NB4 (cell line): ENCODE measurements at regions not wholly inside any gene's neighbourhood (a gene's known extent, or its start where the extent isn't known, plus 50 kb on each side); places are given as distances from the start of the nearest gene placed in this dataset.

Source experiments
- MYC ChIP-seq: IDR thresholded peaks from 2 replicates; pipeline ENCODE4 v1.6.1; 2011; ENCODE audit warnings: low read depth, low read length
- POLR2A ChIP-seq: IDR thresholded peaks from 2 replicates; pipeline ENCODE4 v1.6.1; 2011; ENCODE audit warnings: mild to moderate bottlenecking; ENCODE audit not compliant: insufficient read length; ENCODE audit errors: extremely low read depth
- TF ChIP-seq, protein P1 (sequence below): IDR thresholded peaks from one replicate; pipeline ENCODE4 v1.5.1; 2012; ENCODE audit warnings: low read depth, low read length
- TF ChIP-seq, protein P2 (sequence below): IDR thresholded peaks from 2 replicates; pipeline ENCODE4 v1.6.1; 2011; ENCODE audit warnings: low read depth, low read length

DNA sequence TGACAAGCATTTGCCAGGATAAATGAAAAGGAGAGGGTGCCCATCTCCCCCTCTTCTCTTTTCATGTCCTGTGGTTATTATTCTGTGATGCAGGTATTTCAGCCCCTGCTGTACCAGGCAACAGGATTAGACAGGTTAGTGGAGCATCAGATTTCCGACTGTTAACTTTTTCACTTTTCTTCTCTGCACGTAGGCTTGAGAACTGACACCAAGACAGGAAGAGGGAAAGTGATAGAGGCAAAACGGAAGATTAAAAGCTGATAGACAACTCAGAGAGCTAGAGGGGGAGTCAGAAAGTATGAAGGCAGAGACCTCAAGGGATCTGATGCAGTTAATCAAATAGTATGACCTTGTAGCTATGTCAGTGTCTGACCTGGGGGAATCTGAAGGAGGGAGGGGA lies 132.8 kb downstream of the SOX9 start:
- TF ChIP-seq, protein P1, sequence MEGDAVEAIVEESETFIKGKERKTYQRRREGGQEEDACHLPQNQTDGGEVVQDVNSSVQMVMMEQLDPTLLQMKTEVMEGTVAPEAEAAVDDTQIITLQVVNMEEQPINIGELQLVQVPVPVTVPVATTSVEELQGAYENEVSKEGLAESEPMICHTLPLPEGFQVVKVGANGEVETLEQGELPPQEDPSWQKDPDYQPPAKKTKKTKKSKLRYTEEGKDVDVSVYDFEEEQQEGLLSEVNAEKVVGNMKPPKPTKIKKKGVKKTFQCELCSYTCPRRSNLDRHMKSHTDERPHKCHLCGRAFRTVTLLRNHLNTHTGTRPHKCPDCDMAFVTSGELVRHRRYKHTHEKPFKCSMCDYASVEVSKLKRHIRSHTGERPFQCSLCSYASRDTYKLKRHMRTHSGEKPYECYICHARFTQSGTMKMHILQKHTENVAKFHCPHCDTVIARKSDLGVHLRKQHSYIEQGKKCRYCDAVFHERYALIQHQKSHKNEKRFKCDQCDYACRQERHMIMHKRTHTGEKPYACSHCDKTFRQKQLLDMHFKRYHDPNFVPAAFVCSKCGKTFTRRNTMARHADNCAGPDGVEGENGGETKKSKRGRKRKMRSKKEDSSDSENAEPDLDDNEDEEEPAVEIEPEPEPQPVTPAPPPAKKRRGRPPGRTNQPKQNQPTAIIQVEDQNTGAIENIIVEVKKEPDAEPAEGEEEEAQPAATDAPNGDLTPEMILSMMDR: no peak
- TF ChIP-seq POLR2A (no peak), MYC (no peak)
- TF ChIP-seq, protein P2, sequence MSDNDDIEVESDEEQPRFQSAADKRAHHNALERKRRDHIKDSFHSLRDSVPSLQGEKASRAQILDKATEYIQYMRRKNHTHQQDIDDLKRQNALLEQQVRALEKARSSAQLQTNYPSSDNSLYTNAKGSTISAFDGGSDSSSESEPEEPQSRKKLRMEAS: no peak
